GM19043 (cell line): ENCODE measurements at regions not wholly inside any gene's neighbourhood (a gene's known extent, or its start where the extent isn't known, plus 50 kb on each side); places are given as distances from the start of the nearest gene placed in this dataset.

Source experiments
- ATAC-seq: cut with Tn5 transposase; IDR thresholded peaks from one replicate; pipeline ENCODE4 v1.9.1; 2021; ENCODE audit warnings: low read depth; ENCODE audit not compliant: unreplicated experiment

DNA sequence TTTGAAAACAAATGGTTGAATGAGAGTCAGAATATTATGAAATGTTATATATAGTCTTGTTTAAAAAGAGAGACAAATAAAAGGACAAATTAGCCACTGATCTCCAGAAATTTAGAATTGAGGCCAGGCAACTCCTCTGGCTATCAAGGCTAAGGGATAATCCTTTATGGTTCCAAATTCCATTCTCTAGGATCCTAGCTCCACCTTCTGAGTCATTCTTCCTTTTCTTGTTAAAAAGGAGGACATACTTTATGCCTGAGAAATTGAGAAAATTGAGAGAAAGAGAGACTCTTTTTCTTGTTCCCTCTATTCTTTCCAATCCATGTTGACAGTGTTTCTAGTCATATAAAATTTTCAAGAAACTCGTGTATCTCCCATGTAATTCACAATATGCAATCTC is 1299.5 kb downstream of the FSTL5 start:
- ATAC-seq = no peak

DNA sequence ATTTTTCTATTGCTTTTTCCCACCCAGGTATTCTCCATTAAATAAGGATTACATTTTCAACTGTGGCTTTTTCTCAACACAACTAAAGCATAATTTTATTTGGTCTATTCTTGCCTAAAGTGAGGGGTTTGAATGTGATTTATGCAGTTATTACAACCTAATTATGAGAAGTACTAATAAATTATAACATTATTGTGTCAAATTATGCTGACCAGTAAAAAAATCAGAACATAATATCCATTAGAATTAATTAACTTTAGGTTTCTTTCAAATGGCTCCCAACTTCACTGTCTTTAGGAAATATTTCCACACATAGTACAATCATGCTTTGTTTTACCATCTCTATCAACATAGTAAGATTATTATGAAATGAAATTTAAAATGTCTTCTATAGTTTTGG is 1293.9 kb downstream of the FSTL5 start:
- no peak for ATAC-seq

DNA sequence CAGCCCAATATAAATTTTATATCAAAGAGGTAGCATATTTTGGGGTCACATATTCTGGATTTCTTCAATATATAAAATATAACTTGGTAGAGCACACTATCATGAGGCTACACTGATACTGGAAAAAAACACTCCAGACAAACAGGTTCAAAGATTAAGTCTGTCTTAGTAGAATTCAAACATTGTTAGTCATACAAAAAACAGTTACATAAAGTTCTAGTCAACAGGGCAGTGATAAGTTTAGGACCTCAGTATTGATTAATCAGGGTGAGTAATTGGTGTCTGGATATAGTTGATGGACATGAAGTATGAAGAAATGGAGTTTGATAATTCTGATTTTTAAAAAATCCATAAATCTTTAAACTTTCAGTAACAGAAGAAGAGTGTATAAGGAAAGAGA is 1291.3 kb downstream of the FSTL5 start:
- ATAC-seq = no peak

DNA sequence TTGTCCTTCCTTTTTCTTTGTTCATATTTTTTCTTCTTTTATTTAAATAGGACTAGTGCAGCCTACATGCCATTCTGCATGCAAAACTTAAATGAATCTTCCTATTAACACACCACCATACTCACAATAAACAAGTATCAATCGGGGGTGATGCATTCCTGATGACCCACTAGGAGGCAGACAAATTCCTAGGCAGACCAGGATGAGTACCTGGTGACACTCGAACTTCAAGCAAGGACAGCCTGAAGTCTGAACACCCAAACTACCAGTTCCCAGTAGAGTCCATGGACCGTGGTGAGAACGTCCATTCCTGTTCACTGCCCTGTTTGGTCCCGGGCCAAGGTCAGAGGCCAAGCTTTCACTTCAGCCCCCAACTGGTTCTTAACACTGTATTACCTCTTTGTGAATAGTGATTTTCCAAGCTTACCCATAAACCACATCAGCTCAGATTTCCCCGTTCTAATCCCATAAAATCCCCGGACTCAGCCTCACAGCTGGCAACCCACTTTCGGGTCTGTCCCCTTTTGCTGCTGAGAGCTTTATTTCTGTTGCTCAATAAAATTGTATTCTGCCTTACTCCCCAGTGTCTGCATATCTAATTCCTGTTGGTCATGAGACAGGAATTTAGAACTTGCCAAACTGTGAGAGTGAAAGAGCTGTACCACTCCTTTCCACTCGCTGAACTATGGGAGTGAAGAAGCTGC is 1286.6 kb downstream of the FSTL5 start:
- no peak for ATAC-seq

DNA sequence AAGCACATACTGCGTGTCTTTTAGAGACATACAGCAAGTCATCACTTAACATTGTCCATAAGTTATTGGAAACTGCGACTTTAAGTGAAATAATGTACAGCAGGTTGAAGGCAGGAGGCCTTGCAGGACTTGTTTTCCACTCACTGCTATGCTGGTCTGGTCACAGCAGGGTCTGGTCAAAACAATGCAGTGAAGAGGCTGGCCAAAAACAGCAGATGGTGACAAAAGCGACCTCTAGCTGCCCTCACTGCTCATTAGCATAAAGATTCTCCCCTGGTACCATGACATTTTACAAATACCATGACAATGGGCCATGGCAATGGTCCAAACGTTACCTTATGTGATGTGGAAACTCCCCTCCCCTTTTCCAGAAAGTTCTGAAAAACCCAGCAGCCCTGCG is 1283.6 kb downstream of the FSTL5 start:
- no peak for ATAC-seq

DNA sequence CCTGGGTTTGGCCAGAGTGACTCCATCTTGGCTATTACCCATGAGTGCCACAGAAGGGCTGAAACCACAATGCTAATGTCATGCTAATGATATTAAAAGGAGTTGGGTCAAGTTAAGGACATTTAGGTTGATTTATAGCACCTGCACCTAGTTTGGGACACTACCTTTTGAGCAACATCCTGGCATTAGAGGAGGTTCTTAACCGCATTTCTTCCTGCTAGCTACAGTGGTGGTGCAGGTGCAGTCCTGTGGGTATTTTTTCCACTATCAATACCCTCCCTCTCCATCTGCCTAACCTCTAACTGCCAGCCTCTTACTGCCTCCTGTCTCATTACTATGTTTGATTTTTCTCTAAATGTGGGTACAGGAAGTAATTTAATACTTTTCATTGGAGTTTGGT is 1276.1 kb downstream of the FSTL5 start:
- no peak for ATAC-seq

DNA sequence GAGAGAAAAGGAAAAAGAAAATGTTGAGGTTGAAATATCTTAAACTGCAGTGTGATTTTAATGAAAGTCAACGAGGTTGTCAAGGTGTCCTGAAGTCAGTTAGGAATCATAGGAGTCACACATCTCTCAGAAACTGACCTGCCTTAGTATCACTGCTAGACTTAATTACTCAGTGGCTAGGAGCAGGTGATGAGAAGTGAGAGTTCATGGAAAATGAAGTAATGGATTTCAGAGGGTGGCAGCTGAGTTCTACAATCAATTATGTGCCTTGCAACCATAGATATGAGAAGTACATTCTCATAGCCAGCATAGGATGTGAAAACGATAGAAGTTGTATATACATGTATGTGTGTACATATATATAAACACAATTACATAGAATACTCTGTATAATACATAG is 1269.7 kb downstream of the FSTL5 start:
- no peak for ATAC-seq

DNA sequence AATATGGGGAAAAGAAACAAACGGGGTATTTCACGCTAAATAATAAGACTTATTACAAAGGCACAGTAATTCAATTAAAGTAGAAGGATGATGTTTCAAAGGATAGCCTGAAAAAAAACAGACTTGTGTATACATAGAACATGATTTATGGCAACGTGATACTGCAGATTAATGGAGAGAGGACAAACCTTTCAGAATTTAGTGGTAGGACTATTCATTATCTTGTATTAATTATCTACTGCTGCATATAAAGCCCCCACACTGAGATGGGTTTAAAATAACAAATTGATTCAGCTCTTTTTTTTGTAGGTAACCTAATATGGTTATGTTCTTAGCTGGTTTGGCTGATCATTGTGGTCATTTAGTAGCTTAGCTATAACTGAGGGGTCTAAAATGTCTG is 1269.0 kb downstream of the FSTL5 start:
- ATAC-seq = no peak

DNA sequence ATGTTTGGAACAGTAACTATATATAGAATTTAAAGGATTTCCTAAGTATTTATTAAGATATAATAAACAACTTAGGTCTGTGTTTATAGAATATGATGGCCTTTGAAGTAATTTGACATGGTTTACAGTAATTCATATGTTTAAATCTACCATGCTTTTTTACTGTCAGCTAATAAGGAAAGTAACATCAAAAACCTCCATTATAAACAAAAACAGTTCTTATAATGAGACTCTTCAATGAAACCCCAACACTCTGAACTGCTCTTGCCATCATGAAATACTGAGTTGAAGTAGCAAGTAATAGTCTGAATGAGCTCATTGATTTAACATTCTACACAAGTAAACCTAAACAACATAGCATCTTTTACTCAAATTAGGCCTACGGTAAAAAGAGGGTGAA is 1236.5 kb downstream of the FSTL5 start:
- no peak for ATAC-seq

DNA sequence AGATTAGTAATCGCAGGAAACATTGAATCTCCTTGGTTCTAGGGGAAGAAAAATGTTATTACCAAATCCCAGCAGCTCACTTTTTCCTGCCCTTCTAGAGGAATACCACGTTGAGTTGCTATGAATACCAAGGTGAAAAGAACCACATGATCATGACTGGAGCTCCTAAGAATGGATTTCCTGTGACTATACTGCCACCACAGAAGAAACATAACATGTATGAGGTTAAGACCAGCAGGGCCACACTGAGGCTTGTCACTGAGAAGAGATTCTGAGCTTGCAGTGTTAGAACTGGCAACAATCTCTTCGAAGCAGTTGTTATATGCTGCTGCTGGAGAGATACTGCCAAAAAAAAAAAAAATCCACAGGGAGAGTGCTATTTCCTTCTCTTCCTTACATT is 1235.3 kb downstream of the FSTL5 start:
- ATAC-seq = no peak

DNA sequence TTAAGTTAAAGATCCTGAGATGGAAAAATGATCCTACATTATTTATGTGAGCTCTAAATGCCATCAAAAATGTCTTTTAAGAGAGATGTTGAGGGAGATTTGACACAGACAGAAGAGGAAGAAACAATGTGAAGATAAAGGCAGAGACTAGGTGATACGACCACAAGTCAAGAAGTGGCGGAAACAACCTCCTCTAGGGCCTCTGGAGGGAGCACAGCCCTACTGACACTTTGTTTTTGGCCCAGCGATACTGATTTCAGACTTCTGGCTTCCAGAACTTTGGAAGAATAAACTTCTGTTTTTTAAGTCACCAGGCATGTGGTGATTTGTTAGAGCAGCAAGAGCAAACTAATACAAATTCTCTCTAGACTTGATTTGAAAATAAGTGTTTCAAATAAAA is 1216.1 kb downstream of the FSTL5 start:
- ATAC-seq = no peak

DNA sequence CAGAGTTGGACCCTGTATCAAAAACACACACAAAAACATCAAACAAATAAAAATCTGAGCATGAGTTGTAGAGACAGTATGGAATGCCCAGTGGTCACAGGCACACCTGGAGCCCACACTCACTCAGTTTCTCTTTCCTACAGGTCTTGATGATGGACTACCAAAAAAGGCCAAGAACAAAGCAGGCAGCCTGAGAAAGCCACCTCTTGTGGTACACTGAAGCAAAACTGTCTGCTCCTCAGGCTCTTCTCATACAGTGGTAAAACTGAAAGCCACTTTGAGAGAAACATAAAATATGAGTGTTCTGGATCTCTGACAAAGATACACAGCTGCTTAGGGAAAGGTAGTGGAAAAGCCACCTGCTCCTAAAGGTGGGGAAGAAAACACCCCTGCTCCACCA is 1206.9 kb downstream of the FSTL5 start:
- ATAC-seq = no peak

DNA sequence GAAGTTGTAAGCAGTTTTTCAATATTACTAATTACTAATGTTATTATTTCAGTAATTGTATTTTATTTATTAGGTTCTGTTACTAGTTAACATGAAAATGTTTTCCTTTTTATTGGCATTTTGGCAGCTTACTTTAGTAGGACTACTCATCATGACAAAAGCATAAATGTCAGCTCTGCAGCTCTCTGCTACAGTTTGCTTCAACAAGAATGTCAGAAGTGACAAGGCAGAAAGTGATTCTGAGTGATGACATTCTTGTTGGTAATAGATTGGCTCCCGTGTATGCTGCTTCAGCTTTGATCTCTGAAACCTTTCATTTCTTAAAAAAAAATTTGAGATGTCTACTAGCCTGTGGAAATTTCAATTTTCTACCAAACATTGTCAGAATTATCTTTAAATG is 1193.9 kb downstream of the FSTL5 start:
- ATAC-seq = no peak

DNA sequence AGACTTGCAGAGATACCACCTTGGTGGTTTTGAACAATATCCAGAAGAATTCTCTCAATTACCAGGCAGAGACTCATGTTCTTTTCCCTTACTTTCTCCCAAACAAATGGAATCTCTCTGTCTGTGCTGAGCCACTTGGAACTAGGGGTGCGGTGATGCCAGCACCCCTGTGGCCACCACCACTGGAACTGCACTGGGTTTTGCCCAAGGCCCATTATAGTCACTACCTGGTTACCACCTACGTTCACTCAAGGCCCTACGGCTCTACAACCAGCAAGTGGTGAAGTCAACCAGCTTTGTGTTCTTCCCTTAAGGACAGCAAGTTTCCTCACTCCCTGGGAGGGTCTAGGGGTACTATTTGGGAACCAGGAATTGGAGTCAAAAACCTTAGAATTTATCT is 1183.7 kb downstream of the FSTL5 start:
- ATAC-seq = no peak

DNA sequence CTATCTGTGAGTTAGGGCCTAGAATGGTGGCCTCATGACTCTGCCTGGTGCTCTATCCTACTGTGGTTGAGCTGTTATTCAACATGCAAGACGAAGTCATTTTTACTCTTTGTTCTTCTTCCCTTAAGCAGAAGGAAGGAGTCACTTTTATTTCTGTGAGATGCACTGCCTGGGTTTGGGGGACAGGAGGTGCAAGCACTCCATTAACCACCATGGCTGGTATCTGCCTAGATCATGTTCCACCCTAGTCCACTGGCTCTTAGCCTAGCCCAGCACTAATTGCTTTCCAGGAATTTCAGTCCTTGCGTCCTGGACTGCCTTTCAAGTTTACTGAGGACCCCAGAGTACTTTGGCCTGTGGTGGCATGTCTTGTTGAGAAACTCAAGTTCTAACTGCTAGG is 1182.7 kb downstream of the FSTL5 start:
- ATAC-seq = no peak

DNA sequence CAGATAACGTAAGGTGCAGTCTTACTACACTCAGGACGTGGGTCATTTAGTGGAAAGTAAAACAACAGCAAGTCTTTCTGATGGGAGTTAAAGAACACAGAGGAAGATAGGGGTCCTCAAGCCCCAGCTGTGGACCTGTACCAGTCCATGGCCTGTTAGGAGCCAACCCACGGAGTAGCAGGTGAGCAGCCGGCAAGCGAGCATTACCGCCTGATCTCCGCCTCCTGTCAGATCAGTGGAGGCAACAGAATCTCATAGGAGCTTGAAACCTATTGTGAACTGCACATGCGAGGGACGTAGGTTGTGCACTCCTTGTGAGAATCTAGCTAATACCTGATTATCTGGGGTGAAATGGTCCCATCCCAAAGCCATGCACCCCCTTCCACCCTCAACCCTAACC is 1180.8 kb downstream of the FSTL5 start:
- no peak for ATAC-seq

DNA sequence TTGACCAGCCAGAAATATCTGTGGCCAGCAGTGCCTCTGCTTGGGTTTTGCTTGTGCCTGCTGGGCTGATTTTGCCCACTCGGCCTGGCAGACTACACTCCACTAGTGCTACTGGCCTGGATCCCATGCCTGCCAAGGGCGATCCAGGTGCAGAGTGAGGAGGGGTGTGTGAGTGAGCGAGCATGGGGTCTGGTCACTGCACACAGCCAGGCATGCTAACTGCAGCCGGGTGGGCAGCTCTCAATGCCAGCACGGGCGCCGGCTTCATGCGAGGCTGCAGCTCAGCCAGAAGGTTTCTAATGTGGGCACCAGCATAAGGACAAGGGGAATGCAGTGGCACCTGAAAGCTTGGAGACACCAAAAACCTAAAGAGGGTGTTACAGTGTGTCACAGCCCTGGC is 1161.4 kb downstream of the FSTL5 start:
- ATAC-seq = no peak

DNA sequence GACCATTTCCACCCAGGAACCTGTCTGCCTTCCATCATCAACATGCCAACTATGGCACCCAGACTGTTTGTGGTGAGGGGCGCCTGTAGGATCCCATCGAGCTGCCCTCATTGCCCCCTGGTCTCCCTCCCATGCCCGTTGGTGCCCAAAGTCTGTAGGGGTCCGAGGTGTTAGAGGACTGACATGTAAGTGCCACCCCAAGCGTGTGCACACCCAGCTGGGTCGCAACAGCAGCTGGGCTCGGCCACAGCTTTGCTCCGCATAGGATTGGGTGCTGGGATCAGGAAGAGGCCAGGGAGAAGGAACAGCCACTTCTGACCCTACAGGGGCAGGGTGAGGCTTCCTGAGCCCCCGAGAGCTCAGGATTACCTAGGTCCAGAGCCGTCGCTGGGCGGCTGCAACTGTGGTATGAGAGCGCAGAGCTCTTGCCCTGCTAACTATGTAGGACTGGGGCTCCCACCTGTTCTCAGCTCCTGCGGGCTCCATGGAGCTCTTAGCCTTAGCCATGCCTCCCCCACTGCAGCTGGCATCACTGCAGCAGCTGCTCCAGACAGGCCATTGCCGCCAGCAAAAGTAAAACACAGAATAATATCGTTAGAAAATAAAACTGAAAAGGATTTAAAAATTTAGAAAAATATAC is 1160.3 kb downstream of the FSTL5 start:
- no peak for ATAC-seq

DNA sequence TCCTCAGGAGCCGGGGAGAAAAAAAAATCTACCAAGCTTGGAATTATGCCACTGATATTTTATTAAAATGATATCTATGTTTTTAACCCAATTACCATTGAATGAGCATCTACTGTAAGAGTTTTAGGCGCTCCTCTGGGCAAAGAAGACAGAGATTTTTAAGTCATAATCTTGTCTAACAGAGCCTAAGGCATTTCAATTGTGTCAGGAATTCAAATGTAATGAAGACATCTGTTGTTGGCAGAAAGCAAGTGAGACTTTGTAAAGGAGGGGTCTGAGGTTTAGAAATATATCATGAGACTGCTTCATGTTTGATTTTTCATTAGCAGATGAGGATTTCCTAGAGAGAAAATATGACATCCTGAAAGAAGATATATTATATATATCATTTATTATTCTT is 1158.1 kb downstream of the FSTL5 start:
- ATAC-seq = no peak

DNA sequence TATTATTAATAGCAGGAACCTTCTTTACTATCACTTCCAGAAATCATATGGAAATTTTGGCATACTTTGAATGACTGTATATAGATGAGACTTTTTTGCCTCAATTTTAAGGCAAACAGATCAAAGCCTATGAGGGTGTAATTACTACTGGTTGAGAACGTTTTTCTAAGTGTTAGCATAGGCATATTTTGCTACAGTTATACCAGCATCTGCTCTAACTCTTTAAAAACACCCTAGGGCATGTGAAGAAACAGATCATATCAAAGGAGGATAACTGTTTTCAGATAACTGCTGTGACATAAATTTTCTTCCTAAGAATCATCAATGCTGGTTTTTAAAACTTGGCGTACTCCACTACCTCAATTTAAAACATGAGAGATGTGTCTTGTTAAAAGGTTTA is 1155.3 kb downstream of the FSTL5 start:
- ATAC-seq = no peak

DNA sequence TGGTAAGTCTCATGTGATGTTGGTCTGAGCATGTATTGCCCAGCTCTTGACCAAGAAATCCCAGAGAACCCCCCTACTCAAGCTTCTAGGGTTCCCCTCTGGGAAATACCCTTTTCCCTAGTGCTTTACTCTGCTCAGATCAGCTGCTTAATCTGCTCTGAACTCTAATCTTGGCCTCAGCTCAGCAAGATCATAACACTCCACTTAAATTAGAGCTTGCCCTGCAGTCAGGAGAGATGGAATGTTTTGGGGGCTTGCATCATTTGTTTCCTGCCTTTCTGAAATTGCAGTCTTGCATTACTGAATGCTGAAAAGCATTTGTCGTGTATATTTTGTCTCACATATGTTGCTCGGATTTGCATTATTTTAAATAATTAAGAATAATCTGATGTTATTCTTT is 1153.6 kb downstream of the FSTL5 start:
- no peak for ATAC-seq
